ENCODE measurements at regions not wholly inside any gene's neighbourhood (a gene's known extent, or its start where the extent isn't known, plus 50 kb on each side); places are given as distances from the start of the nearest gene placed in this dataset.

GRCh38 chr15:38182900-38183299, 69.7 kb upstream of the SPRED1 start:
- TF ChIP-seq CTCF (IDR thresholded peaks at IDR 0.05) (no peak), POLR2AphosphoS5 (IDR thresholded peaks at IDR 0.05) (no peak), POLR2A (IDR thresholded peaks at IDR 0.05) (no peak)

Measured in breast epithelium (tissue), 3 donors.